Fibroblast of villous mesenchyme (primary cell): ENCODE measurements at regions not wholly inside any gene's neighbourhood (a gene's known extent, or its start where the extent isn't known, plus 50 kb on each side); places are given as distances from the start of the nearest gene placed in this dataset.
"Not testable (repeated sequence)": the region's sequence is repeated elsewhere in the genome, so short reads cannot be mapped to it uniquely, and the experiment has no call there.

Experiments used
- DNase-seq: peaks from one replicate; pipeline ENCODE4 v3.0.0-alpha.2; 2010; ENCODE audit warnings: low read depth
- H3K4me3 ChIP-seq: 2 replicates; pipeline ENCODE4 v1.5.1; 2011; ENCODE audit warnings: low read depth, mild to moderate bottlenecking, low read length
- TF ChIP-seq, protein P1 (sequence below): IDR thresholded peaks from 2 replicates; pipeline ENCODE4 v1.5.1; 2012; ENCODE audit warnings: low read depth, mild to moderate bottlenecking, low read length; ENCODE audit not compliant: insufficient read depth

DNA sequence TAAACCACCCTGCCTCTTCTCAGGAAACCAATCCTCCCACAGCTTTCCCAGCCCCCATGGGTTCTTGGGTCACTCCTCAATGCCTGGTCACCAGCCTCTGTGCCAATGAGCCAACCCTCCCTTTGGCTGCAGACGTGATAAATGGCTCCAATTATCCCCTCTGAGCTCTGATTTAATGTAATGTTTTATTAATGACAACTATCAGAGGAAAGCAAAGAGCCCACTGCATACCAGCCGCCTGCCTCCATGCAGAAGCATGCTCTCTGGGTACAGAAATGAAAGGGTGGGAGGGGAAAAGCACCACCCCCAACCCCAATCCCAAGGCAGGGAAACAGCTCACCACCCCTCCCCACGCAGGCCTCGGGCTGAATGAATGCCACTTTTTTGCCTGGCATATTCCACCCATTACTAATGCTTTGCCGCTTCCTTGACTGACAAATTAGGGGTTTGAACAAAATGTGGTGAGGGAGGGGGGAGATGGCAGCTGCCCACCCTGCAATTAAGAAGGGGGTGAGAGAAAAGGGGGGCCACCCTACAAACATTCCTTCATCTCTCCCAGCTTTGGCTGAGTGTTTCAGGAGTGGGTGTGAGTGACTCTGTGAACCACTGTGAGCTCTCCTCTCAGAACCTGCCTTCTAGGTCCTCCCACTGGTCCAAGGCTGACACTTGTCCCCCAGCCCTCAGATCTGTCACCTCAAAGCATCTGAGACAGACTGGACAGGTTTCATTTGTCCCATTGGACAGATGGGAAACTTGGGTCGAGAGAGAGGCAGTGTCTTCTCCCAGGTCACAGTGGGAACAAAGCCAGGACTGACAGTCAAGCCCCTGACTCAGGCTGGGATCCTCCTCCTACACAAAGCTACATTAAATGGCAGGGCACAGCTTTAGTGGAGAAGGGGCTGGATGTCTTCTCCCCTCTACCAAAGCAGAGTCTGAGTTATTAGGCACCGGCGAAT, 161.5 kb downstream of the TMEM132E start:
- H3K4me3 ChIP-seq: no peak overlapping the region
- no peak for DNase-seq
- TF ChIP-seq, protein P1, sequence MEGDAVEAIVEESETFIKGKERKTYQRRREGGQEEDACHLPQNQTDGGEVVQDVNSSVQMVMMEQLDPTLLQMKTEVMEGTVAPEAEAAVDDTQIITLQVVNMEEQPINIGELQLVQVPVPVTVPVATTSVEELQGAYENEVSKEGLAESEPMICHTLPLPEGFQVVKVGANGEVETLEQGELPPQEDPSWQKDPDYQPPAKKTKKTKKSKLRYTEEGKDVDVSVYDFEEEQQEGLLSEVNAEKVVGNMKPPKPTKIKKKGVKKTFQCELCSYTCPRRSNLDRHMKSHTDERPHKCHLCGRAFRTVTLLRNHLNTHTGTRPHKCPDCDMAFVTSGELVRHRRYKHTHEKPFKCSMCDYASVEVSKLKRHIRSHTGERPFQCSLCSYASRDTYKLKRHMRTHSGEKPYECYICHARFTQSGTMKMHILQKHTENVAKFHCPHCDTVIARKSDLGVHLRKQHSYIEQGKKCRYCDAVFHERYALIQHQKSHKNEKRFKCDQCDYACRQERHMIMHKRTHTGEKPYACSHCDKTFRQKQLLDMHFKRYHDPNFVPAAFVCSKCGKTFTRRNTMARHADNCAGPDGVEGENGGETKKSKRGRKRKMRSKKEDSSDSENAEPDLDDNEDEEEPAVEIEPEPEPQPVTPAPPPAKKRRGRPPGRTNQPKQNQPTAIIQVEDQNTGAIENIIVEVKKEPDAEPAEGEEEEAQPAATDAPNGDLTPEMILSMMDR: no peak

- TF ChIP-seq, protein P1: no peak
- DNase-seq: no peak
- no peak overlapping the region for H3K4me3 ChIP-seq
Observed at GRCh38 chr17:34739386-34739785, 160.0 kb downstream of the TMEM132E start.

DNA sequence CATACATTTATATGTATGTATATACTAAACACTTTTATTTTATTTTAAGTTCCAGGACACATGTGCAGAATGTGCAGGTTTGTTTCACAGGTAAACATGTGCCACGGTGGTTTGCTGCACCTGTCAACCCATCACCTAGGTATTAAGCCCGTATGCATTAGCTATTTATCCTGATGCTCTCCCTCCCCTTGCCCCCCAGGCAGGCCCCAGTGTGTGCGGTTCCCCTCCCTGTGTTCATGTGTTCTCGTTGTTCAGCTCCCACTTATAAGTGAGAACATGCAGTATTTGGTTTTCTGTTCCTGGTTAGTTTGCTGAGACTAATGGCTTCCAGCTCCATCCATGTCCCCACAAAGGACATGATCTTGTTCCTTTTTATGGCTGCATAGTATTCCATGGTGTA, 158.3 kb downstream of the TMEM132E start:
- not testable (repeated sequence) for DNase-seq, H3K4me3 ChIP-seq

GRCh38 chr17:34736611-34737010, 157.2 kb downstream of the TMEM132E start:
- TF ChIP-seq, protein P1: no peak
- no peak for DNase-seq
- no peak overlapping the region for H3K4me3 ChIP-seq

DNA sequence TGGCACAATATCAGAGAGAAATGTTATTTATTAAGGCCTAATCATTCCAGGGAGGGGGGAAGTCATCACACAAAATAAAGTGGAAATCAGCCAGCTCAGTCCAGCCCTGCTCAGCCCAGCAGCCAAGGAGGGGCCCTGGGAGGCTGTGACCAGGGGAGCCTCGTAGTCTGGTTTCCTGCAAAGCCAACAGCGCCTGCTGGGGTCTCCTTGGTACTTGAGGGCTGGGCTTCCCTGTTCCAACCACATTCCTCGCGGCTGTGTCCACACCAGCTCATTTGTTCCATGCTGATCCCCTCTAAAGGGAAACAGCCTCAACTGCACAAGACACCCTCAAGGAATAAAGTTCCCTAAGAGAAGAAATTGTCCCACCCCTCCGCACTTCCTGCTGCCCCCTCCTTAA, 154.0 kb downstream of the TMEM132E start:
- H3K4me3 ChIP-seq: no peak overlapping the region
- TF ChIP-seq, protein P1: no peak
- DNase-seq: no peak

GRCh38 chr17:34730816-34731215, 151.4 kb downstream of the TMEM132E start:
- TF ChIP-seq, protein P1: no peak
- DNase-seq: no peak
- H3K4me3 ChIP-seq: no peak overlapping the region

DNA sequence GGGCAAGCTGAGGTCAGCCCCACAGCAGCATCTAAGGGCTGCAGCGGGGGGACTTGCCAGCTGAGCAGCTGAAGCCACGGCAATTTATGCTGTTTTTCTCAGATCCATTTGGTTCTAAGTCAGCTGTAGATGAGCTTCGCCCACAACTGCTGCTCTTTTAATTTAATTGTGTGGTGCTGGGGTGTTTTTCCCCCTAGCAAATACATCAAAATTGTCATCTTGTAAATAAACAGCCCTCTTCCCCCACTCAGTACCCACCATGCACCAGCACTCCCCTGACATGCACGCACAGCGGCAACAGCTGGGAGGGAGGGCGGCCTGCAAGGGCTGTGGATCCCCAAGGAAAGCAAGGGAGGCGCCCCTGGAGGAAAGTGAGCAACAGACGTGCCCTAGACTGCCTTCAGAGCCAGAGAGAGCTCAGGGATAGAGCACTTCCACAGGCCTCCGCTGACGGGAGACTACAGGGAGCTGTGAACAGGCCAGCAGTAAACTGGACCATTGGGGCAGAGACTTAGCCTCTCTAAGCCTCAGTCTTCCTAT, 149.5 kb downstream of the TMEM132E start:
- TF ChIP-seq, protein P1: no peak
- DNase-seq: no peak
- no peak overlapping the region for H3K4me3 ChIP-seq
